ENCODE measurements at regions not wholly inside any gene's neighbourhood (a gene's known extent, or its start where the extent isn't known, plus 50 kb on each side); places are given as distances from the start of the nearest gene placed in this dataset.

- DNase-seq = no peak
These were observed 241.1 kb downstream of the TLR4 start for GRCh38 chr9:117945286-117945685.

GRCh38 chr9:117951127-117951526 is 246.9 kb downstream of the TLR4 start:
- no peak for DNase-seq

GRCh38 chr9:117952581-117952980 is 248.4 kb downstream of the TLR4 start:
- DNase-seq = no peak

GRCh38 chr9:117957267-117957666 is 253.1 kb downstream of the TLR4 start:
- peak; percentile 24 for DNase-seq

GRCh38 chr9:117958726-117959125 is 254.5 kb downstream of the TLR4 start:
- no peak for DNase-seq

- no peak for DNase-seq
These were observed 259.4 kb downstream of the TLR4 start for GRCh38 chr9:117963493-117964090.

- DNase-seq = no peak
These were observed 266.3 kb downstream of the TLR4 start for GRCh38 chr9:117970276-117971050.

- DNase-seq = no peak
These were observed 269.9 kb downstream of the TLR4 start for GRCh38 chr9:117974108-117974507.

- no peak for DNase-seq
These were observed 275.7 kb downstream of the TLR4 start for GRCh38 chr9:117979914-117980313.

GRCh38 chr9:117987945-117988344 is 283.7 kb downstream of the TLR4 start:
- DNase-seq = no peak

- DNase-seq = peak; percentile 88
These were observed 287.8 kb downstream of the TLR4 start for GRCh38 chr9:117992006-117992405.

- DNase-seq = no peak
These were observed 296.4 kb downstream of the TLR4 start for GRCh38 chr9:118000581-118000980.

GRCh38 chr9:118003240-118003639 is 299.0 kb downstream of the TLR4 start:
- DNase-seq = peak; percentile 68

GRCh38 chr9:118008246-118008645 is 304.0 kb downstream of the TLR4 start:
- DNase-seq = no peak

GRCh38 chr9:118009614-118010013 is 305.4 kb downstream of the TLR4 start:
- DNase-seq = no peak

GRCh38 chr9:118017607-118018122 is 313.5 kb downstream of the TLR4 start:
- no peak for DNase-seq

- DNase-seq = peak; percentile 25
These were observed 319.4 kb downstream of the TLR4 start for GRCh38 chr9:118023644-118024043.

- no peak for DNase-seq
These were observed 324.0 kb downstream of the TLR4 start for GRCh38 chr9:118028225-118028624.

- DNase-seq = no peak
These were observed 325.2 kb downstream of the TLR4 start for GRCh38 chr9:118029425-118029824.

- no peak for DNase-seq
These were observed 330.5 kb downstream of the TLR4 start for GRCh38 chr9:118034701-118035100.

GRCh38 chr9:118038713-118039112 is 334.5 kb downstream of the TLR4 start:
- peak; percentile 1 for DNase-seq

GRCh38 chr9:118058227-118058626 is 354.0 kb downstream of the TLR4 start:
- no peak for DNase-seq

GRCh38 chr9:118059484-118060278 is 355.5 kb downstream of the TLR4 start:
- no peak for DNase-seq

GRCh38 chr9:118083161-118083560 is 379.0 kb downstream of the TLR4 start:
- DNase-seq = no peak
